Medulla oblongata (tissue), 1 donor: ENCODE measurements at regions not wholly inside any gene's neighbourhood (a gene's known extent, or its start where the extent isn't known, plus 50 kb on each side); places are given as distances from the start of the nearest gene placed in this dataset.

Experiments used
- DNase-seq: peaks from one replicate; pipeline ENCODE4 v3.0.0-alpha.2; 2015; ENCODE audit errors: extremely low spot score

- no peak for DNase-seq
These were observed 186.5 kb downstream of the KCNA5 start for GRCh38 chr12:5230156-5230555.

- no peak for DNase-seq
These were observed 187.2 kb downstream of the KCNA5 start for GRCh38 chr12:5230861-5231260.

- DNase-seq, result no peak
These were observed 188.6 kb downstream of the KCNA5 start for GRCh38 chr12:5232291-5232690.

- DNase-seq, result no peak
These were observed 189.3 kb downstream of the KCNA5 start for GRCh38 chr12:5232826-5233500.

GRCh38 chr12:5236022-5236640 lies 192.5 kb downstream of the KCNA5 start:
- no peak for DNase-seq

GRCh38 chr12:5242440-5242839 lies 189.5 kb upstream of the NTF3 start:
- no peak for DNase-seq

- no peak for DNase-seq
These were observed 188.9 kb upstream of the NTF3 start for GRCh38 chr12:5243014-5243413.

GRCh38 chr12:5244513-5244972 lies 187.4 kb upstream of the NTF3 start:
- DNase-seq, result no peak

GRCh38 chr12:5246196-5246595 lies 185.7 kb upstream of the NTF3 start:
- DNase-seq, result no peak

GRCh38 chr12:5247144-5247543 lies 184.8 kb upstream of the NTF3 start:
- DNase-seq, result no peak

GRCh38 chr12:5248230-5248629 lies 183.7 kb upstream of the NTF3 start:
- DNase-seq, result no peak

- DNase-seq, result no peak
These were observed 182.8 kb upstream of the NTF3 start for GRCh38 chr12:5248999-5249526.

GRCh38 chr12:5251092-5251491 lies 180.8 kb upstream of the NTF3 start:
- DNase-seq, result no peak

- no peak for DNase-seq
These were observed 180.1 kb upstream of the NTF3 start for GRCh38 chr12:5251786-5252185.

- DNase-seq, result peak; percentile 15
These were observed 177.2 kb upstream of the NTF3 start for GRCh38 chr12:5254703-5255102.

- no peak for DNase-seq
These were observed 174.0 kb upstream of the NTF3 start for GRCh38 chr12:5257763-5258495.

- no peak for DNase-seq
These were observed 173.4 kb upstream of the NTF3 start for GRCh38 chr12:5258498-5258897.

- no peak for DNase-seq
These were observed 173.0 kb upstream of the NTF3 start for GRCh38 chr12:5258926-5259325.

GRCh38 chr12:5259523-5259922 lies 172.4 kb upstream of the NTF3 start:
- no peak for DNase-seq

- DNase-seq, result no peak
These were observed 171.8 kb upstream of the NTF3 start for GRCh38 chr12:5260086-5260485.

- DNase-seq, result no peak
These were observed 171.3 kb upstream of the NTF3 start for GRCh38 chr12:5260591-5261086.

- DNase-seq, result no peak
These were observed 169.5 kb upstream of the NTF3 start for GRCh38 chr12:5262450-5262849.

- no peak for DNase-seq
These were observed 169.0 kb upstream of the NTF3 start for GRCh38 chr12:5262885-5263284.
